Caco-2 (cell line): ENCODE measurements at regions not wholly inside any gene's neighbourhood (a gene's known extent, or its start where the extent isn't known, plus 50 kb on each side); places are given as distances from the start of the nearest gene placed in this dataset.

Experiments
- BruUV-seq: library from RNA; stranded (reverse); fragments of 400-500 nt; replicated peaks from 2 replicates; lab custom pipeline; 2021; lab: Mats Ljungman, UMichigan
- CTCF ChIA-PET: fragments of 300-600 bp; sonication (Branson Sonifier 250); formaldehyde crosslinking; loops from one replicate; lab custom pipeline; 2022; ENCODE audit warnings: antibody characterized with exemption; lab: Charles Lee
- POLR2A ChIA-PET: fragments of 300-600 bp; sonication (Branson Sonifier 250); formaldehyde crosslinking; loops from one replicate; lab custom pipeline; 2022; ENCODE audit warnings: antibody characterized with exemption; lab: Charles Lee
- DNase-seq, 2 experiments: peaks; one replicate each; pipeline versions ENCODE4 v3.0.0 to v3.0.0-alpha.2; 2020 to 2022
- H3K27me3 ChIP-seq: replicated peaks from 2 replicates; pipeline ENCODE4 v1.6.0; 2011; ENCODE audit warnings: low read length; ENCODE audit not compliant: control insufficient read depth, insufficient read depth
- H3K36me3 ChIP-seq: 2 replicates; pipeline ENCODE4 v1.5.1; 2011; ENCODE audit warnings: low read length; ENCODE audit not compliant: control insufficient read depth, insufficient read depth
- H3K4me1 ChIP-seq: fragments of 250-450 bp; sonication (Bioruptor Pico); 2 replicates; pipeline ENCODE4 v1.5.1; 2020; ENCODE audit warnings: mild to moderate bottlenecking
- H3K4me3 ChIP-seq: 2 replicates; pipeline ENCODE4 v1.5.1; 2011; ENCODE audit warnings: low read depth, mild to moderate bottlenecking, control low read depth, low read length
- H3K9me3 ChIP-seq: fragments of 250-450 bp; sonication (Bioruptor Pico); 2 replicates; pipeline ENCODE4 v1.5.1; 2020; ENCODE audit warnings: mild to moderate bottlenecking, moderate library complexity
- H3K27ac Mint-ChIP-seq: one replicate; pipeline ENCODE4 v1.8.0; 2022; ENCODE audit warnings: mixed read lengths; ENCODE audit not compliant: unreplicated experiment
- H3K27me3 Mint-ChIP-seq: one replicate; pipeline ENCODE4 v1.8.0; 2022; ENCODE audit warnings: mixed read lengths; ENCODE audit not compliant: insufficient read depth, unreplicated experiment
- H3K36me3 Mint-ChIP-seq: one replicate; pipeline ENCODE4 v1.8.0; 2022; ENCODE audit warnings: mild to moderate bottlenecking, mixed read lengths; ENCODE audit not compliant: insufficient read depth, unreplicated experiment
- H3K4me1 Mint-ChIP-seq: one replicate; pipeline ENCODE4 v1.8.0; 2022; ENCODE audit warnings: low read depth, mixed read lengths; ENCODE audit not compliant: unreplicated experiment
- H3K4me3 Mint-ChIP-seq: one replicate; pipeline ENCODE4 v1.8.0; 2022; ENCODE audit warnings: mild to moderate bottlenecking, moderate library complexity, mixed read lengths; ENCODE audit not compliant: unreplicated experiment
- H3K9me3 Mint-ChIP-seq: one replicate; pipeline ENCODE4 v1.8.0; 2022; ENCODE audit warnings: mixed read lengths; ENCODE audit not compliant: unreplicated experiment
- intact Hi-C: fragments of 100-400 bp; cut with micrococcal nuclease; formaldehyde crosslinking; loops from one replicate; pipeline ENCODE4 v1.10.0; 2022; ENCODE audit not compliant: unreplicated experiment
- TF ChIP-seq, protein P1 (sequence below), 2 experiments: fragments of 200-600 bp in 1 of 2; IDR thresholded peaks; 1 replicate in 1 of 2; 2 replicates in 1 of 2; pipeline versions ENCODE4 v1.5.1 to v1.8.0; 2011 to 2022; ENCODE audit warnings: antibody characterized with exemption in 1 of 2, control low read depth in 1 of 2, inconsistent platforms in 1 of 2, low read depth in 1 of 2, low read length in 1 of 2, mild to moderate bottlenecking in 1 of 2, moderate library complexity in 1 of 2; ENCODE audit not compliant: insufficient read depth in 1 of 2, severe bottlenecking in 1 of 2, unreplicated experiment in 1 of 2

DNA sequence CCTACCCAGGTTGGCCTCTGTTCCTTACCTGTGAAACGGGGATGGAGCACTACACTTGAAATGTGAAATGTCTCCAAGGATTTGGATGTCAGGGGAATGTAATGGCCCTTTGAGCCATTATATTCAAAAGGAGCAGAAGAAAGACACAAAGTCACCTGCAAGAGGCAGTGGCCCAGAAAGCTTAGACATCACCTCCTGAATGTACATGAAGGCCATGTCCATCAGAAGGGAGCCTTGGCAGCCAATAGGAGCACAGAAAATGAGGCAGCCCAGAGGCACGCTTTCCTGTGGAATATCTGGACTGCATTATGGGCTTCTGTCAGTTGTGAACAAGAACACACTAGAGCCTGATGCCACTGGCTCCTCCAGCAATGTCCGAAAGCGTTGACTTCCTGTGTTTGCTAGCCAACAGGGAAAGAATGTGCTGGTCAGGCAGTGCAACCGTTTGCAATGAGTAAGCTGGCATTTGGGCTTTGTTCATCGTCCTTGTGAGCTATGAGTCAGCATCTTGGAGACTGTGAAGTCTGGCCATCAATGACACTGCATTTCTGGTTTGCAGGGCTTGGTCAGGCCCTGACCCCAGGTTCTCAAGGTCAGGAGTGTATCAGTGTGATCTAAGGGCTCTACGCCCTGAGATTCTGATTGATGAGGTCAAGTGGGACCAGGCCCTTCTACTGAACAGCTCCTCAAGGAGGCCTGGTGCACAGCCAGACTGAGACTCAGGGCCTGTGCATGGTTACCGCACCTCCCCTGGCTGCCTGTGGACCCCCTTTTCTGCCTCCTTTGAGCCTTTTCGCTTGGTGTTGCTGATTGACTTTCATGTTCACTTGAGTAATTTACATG, 222.4 kb downstream of the RPS24 start:
- peak overlapping the region; percentile 87 for H3K27ac Mint-ChIP-seq
- H3K9me3 ChIP-seq, result no peaks in the 10 kb centered on the region
- TF ChIP-seq, protein P1, sequence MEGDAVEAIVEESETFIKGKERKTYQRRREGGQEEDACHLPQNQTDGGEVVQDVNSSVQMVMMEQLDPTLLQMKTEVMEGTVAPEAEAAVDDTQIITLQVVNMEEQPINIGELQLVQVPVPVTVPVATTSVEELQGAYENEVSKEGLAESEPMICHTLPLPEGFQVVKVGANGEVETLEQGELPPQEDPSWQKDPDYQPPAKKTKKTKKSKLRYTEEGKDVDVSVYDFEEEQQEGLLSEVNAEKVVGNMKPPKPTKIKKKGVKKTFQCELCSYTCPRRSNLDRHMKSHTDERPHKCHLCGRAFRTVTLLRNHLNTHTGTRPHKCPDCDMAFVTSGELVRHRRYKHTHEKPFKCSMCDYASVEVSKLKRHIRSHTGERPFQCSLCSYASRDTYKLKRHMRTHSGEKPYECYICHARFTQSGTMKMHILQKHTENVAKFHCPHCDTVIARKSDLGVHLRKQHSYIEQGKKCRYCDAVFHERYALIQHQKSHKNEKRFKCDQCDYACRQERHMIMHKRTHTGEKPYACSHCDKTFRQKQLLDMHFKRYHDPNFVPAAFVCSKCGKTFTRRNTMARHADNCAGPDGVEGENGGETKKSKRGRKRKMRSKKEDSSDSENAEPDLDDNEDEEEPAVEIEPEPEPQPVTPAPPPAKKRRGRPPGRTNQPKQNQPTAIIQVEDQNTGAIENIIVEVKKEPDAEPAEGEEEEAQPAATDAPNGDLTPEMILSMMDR (IDR thresholded peaks at IDR 0.05; ENCODE audit: insufficient read depth in 1 of 2, low read depth in 1 of 2, low read length in 1 of 2, severe bottlenecking in 1 of 2, unreplicated experiment in 1 of 2), result no peak
- peaks cover 38% of the 10 kb centered on the region for H3K4me1 Mint-ChIP-seq
- no peaks in the 10 kb centered on the region for H3K27me3 Mint-ChIP-seq
- H3K4me1 ChIP-seq, result peaks cover 37% of the 10 kb centered on the region
- peak; percentile 78 to 82 for DNase-seq
- BruUV-seq, result no TSS peak
- H3K27me3 ChIP-seq, result no peaks in the 10 kb centered on the region
- H3K36me3 Mint-ChIP-seq, result peaks cover 8% of the 10 kb centered on the region
- no peak overlapping the region for H3K4me3 Mint-ChIP-seq
- H3K36me3 ChIP-seq, result no peaks in the 10 kb centered on the region
- no peaks in the 10 kb centered on the region for H3K9me3 Mint-ChIP-seq
- H3K4me3 ChIP-seq, result no peak overlapping the region
- intact Hi-C loops, result no loop called here
- ChIA-PET POLR2A (no interaction called here), CTCF (interaction anchor here (0.6 kb wide), 1 partner anchor 44 kb away, joined by 3 read pairs; no protein-coding TSS in a partner anchor)

DNA sequence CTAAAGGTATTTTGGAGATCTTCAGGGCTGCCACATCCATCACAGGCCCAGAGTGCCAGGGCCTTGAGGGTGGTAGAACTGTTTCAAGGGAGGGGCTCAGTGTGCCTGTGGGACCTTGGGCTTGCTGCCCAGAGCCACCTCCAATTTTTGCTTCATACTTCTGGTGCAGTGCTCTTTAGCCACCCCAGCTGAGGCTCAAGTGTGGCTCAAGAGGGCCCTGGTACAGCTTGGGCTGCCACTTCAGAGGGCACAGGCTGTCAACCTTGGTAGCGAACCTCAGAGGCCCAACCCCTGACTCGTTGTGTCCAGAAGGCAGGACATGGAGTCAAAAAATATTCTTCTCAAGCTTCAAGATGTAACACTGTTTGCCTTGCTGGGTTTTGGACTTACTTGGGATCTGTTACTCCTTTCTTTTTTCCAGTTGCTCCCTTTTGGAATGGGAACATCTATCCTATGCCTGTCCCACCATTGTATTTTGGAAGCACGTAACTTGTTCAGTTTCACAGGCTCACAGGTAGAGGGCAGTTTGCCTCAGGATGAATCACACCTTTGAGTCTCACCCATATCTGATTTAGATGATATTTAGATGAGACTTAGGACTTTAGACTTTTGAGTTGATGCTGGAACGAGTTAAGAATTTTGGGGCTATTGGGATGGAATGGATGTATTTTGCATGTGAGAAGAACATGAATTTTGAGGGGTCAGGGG, 224.8 kb downstream of the RPS24 start:
- CTCF ChIA-PET, result no interaction called here
- Histone ChIP-seq H3K36me3 (no peaks in the 10 kb centered on the region), H3K4me1 (peaks cover 44% of the 10 kb centered on the region), H3K27me3 (no peaks in the 10 kb centered on the region), H3K4me3 (no peak overlapping the region), H3K9me3 (no peaks in the 10 kb centered on the region)
- BruUV-seq, result no TSS peak
- peaks cover 45% of the 10 kb centered on the region for H3K4me1 Mint-ChIP-seq
- no peak overlapping the region for H3K4me3 Mint-ChIP-seq
- peak overlapping the region; percentile 63 for H3K27ac Mint-ChIP-seq
- H3K9me3 Mint-ChIP-seq, result no peaks in the 10 kb centered on the region
- intact Hi-C loops, result no loop called here
- no peak for DNase-seq
- H3K27me3 Mint-ChIP-seq, result no peaks in the 10 kb centered on the region
- POLR2A ChIA-PET, result no interaction called here
- TF ChIP-seq, protein P1 (IDR thresholded peaks at IDR 0.05; ENCODE audit: insufficient read depth in 1 of 2, low read depth in 1 of 2, low read length in 1 of 2, severe bottlenecking in 1 of 2, unreplicated experiment in 1 of 2), result no peak
- H3K36me3 Mint-ChIP-seq, result peaks cover 8% of the 10 kb centered on the region

DNA sequence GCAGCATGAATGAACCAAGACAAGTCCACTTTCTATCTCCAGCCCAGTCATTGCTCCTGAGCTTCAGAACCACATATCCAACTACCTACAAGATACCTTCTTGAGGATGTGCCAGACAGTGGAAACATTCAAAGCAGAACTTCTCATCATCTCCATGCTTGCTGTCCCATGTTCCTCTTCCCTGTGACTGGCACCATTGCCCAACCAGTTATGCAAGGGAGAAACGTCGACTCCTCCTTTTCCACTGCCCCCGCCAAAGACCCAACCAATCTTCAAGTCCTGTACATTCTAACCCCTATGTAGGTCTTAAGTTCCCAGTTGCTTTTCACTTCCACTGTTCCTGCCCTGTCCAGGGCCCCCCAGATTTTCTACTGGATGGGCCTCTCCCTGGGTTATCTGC, 225.7 kb downstream of the RPS24 start:
- no peak for DNase-seq
- no peaks in the 10 kb centered on the region for H3K36me3 ChIP-seq
- TF ChIP-seq, protein P1 (IDR thresholded peaks at IDR 0.05; ENCODE audit: insufficient read depth in 1 of 2, low read depth in 1 of 2, low read length in 1 of 2, severe bottlenecking in 1 of 2, unreplicated experiment in 1 of 2), result no peak
- Mint-ChIP-seq H3K27me3 (no peaks in the 10 kb centered on the region), H3K4me1 (peaks cover 45% of the 10 kb centered on the region), H3K36me3 (peaks cover 8% of the 10 kb centered on the region), H3K4me3 (peak overlapping the region; percentile 4), H3K9me3 (no peaks in the 10 kb centered on the region), H3K27ac (peak overlapping the region; percentile 63)
- H3K27me3 ChIP-seq, result no peaks in the 10 kb centered on the region
- CTCF ChIA-PET, result interaction anchor here (0.9 to 1.8 kb wide), 6 partner anchors 11 to 212 kb away, joined by 3 to 19 read pairs (median 4); no protein-coding TSS in a partner anchor
- BruUV-seq, result no TSS peak
- H3K9me3 ChIP-seq, result no peaks in the 10 kb centered on the region
- no peak overlapping the region for H3K4me3 ChIP-seq
- intact Hi-C loops, result no loop called here
- POLR2A ChIA-PET, result no interaction called here
- peaks cover 44% of the 10 kb centered on the region for H3K4me1 ChIP-seq
